Ovary (tissue), 3 donors: ENCODE measurements at regions not wholly inside any gene's neighbourhood (a gene's known extent, or its start where the extent isn't known, plus 50 kb on each side); places are given as distances from the start of the nearest gene placed in this dataset.

Source experiments
- EP300 ChIP-seq: sonication (generic); formaldehyde crosslinking; IDR thresholded peaks from one replicate; pipeline ENCODE4 v1.6.1; 2017; ENCODE audit warnings: antibody characterized with exemption
- POLR2A ChIP-seq: fragments of 450-650 bp; IDR thresholded peaks from one replicate; pipeline ENCODE4 v1.6.1; 2017; ENCODE audit warnings: antibody characterized with exemption, mild to moderate bottlenecking, moderate library complexity
- TF ChIP-seq, protein P1 (sequence below), 3 donors: fragments of 450-650 bp in 2 of 3; fragments of 200-600 bp in 1 of 3; IDR thresholded peaks; one replicate each; pipeline versions ENCODE4 v1.5.1 to v1.8.0; 2016 to 2022; ENCODE audit warnings: antibody characterized with exemption in 3 of 3, mild to moderate bottlenecking in 1 of 3
- donor health status: DM: no; HTN: no; CAD: no.

DNA sequence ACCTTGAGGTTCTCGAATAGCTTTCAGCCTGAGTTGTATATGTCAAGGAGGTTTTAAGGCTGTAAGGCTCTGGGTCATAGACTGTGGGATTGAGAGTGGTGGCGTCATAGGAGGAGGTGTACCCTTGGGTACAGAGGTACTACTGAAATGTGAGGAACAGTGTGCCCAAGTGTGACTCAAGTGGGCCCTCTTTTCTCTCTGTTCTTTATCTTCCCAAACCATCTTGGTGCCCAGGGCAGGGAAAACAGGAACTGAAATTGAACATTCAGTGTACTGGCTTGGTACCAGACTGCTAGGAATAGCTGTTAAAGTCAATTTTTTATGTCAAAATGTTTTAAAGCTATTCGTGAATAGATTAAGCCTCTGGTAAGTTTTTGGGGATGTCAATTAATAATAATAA, 136.2 kb upstream of the RPS6KA3 start:
- TF ChIP-seq, protein P1, sequence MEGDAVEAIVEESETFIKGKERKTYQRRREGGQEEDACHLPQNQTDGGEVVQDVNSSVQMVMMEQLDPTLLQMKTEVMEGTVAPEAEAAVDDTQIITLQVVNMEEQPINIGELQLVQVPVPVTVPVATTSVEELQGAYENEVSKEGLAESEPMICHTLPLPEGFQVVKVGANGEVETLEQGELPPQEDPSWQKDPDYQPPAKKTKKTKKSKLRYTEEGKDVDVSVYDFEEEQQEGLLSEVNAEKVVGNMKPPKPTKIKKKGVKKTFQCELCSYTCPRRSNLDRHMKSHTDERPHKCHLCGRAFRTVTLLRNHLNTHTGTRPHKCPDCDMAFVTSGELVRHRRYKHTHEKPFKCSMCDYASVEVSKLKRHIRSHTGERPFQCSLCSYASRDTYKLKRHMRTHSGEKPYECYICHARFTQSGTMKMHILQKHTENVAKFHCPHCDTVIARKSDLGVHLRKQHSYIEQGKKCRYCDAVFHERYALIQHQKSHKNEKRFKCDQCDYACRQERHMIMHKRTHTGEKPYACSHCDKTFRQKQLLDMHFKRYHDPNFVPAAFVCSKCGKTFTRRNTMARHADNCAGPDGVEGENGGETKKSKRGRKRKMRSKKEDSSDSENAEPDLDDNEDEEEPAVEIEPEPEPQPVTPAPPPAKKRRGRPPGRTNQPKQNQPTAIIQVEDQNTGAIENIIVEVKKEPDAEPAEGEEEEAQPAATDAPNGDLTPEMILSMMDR (IDR thresholded peaks at IDR 0.05) = no peak
- TF ChIP-seq EP300 = no peak
- no peak for TF ChIP-seq POLR2A
